Activated CD4-positive, alpha-beta T cell treated with anti-CD3 and anti-CD28 coated beads, Interleukin-2, amount 10 ng/mL, durations not matched to agents 24 days and 14 days (primary cell): ENCODE measurements at regions not wholly inside any gene's neighbourhood (a gene's known extent, or its start where the extent isn't known, plus 50 kb on each side); places are given as distances from the start of the nearest gene placed in this dataset.

ENCODE experiments used
- DNase-seq: peaks from one replicate; pipeline ENCODE4 v3.0.0; 2022
- H3K27ac Mint-ChIP-seq: one replicate; pipeline ENCODE4 v1.8.0; 2022; ENCODE audit warnings: mild to moderate bottlenecking, mixed read lengths
- H3K27me3 Mint-ChIP-seq: one replicate; pipeline ENCODE4 v1.8.0; 2022; ENCODE audit warnings: mixed read lengths
- H3K36me3 Mint-ChIP-seq: one replicate; pipeline ENCODE4 v1.8.0; 2022; ENCODE audit warnings: low read depth, mild to moderate bottlenecking, mixed read lengths
- H3K4me1 Mint-ChIP-seq: one replicate; pipeline ENCODE4 v1.8.0; 2021; ENCODE audit warnings: mixed read lengths
- H3K4me3 Mint-ChIP-seq: one replicate; pipeline ENCODE4 v1.8.0; 2022; ENCODE audit warnings: mild to moderate bottlenecking, moderate library complexity, mixed read lengths
- H3K9me3 Mint-ChIP-seq: one replicate; pipeline ENCODE4 v1.8.0; 2021; ENCODE audit warnings: mixed read lengths
- intact Hi-C: fragments of 100-400 bp; cut with micrococcal nuclease; formaldehyde crosslinking; loops from one replicate; pipeline ENCODE4 v1.15.1; 2023

GRCh38 chr4:135838889-135839288 is 1637.3 kb upstream of the PABPC4L start:
- intact Hi-C loops, result no loop called here
- Mint-ChIP-seq H3K27ac (no peak overlapping the region), H3K36me3 (no peaks in the 10 kb centered on the region), H3K9me3 (no peaks in the 10 kb centered on the region), H3K4me1 (no peaks in the 10 kb centered on the region), H3K4me3 (no peak overlapping the region), H3K27me3 (no peaks in the 10 kb centered on the region)
- no peak for DNase-seq

- H3K4me3 Mint-ChIP-seq, result no peak overlapping the region
- no peaks in the 10 kb centered on the region for H3K4me1 Mint-ChIP-seq
- no peaks in the 10 kb centered on the region for H3K27me3 Mint-ChIP-seq
- H3K36me3 Mint-ChIP-seq, result no peaks in the 10 kb centered on the region
- no peak overlapping the region for H3K27ac Mint-ChIP-seq
- intact Hi-C loops, result no loop called here
- no peaks in the 10 kb centered on the region for H3K9me3 Mint-ChIP-seq
- no peak for DNase-seq
Observed at GRCh38 chr4:135834471-135834870, 1632.9 kb upstream of the PABPC4L start.

DNA sequence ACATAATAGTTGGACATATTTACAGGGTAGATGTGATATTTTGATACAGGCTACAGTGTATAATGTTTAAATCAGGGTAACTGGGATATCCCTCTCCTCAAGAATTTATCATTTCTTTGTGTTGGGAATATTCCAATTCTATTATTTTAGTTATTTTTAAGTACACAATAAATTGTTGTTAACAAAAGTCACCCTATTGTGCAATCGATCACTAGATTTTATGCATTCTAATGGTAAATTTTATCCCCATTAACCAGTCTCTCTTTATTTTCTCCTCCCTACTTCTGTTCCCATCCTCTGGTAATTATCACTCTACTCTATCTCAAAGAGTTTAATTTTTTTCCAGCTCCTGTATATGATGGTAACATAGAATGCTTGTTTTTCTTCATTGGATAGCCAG is 1631.9 kb upstream of the PABPC4L start:
- Mint-ChIP-seq H3K9me3 (no peaks in the 10 kb centered on the region), H3K4me3 (no peak overlapping the region)

GRCh38 chr4:135824759-135825296 is 1623.2 kb upstream of the PABPC4L start:
- no peaks in the 10 kb centered on the region for H3K36me3 Mint-ChIP-seq
- no peak for DNase-seq
- H3K4me1 Mint-ChIP-seq, result no peaks in the 10 kb centered on the region
- H3K27ac Mint-ChIP-seq, result no peak overlapping the region
- no peaks in the 10 kb centered on the region for H3K9me3 Mint-ChIP-seq
- H3K4me3 Mint-ChIP-seq, result no peak overlapping the region
- no peaks in the 10 kb centered on the region for H3K27me3 Mint-ChIP-seq
- intact Hi-C loops, result no loop called here

More for the DNA sequence above, 1631.9 kb upstream of the PABPC4L start:
- no peaks in the 10 kb centered on the region for H3K27me3 Mint-ChIP-seq
- no peak overlapping the region for H3K27ac Mint-ChIP-seq
- no peak for DNase-seq
- H3K36me3 Mint-ChIP-seq, result no peaks in the 10 kb centered on the region
- H3K4me1 Mint-ChIP-seq, result no peaks in the 10 kb centered on the region
- intact Hi-C loops, result no loop called here

GRCh38 chr4:135804785-135805184 is 1603.2 kb upstream of the PABPC4L start:
- no peaks in the 10 kb centered on the region for H3K27me3 Mint-ChIP-seq
- no peaks in the 10 kb centered on the region for H3K9me3 Mint-ChIP-seq
- intact Hi-C loops, result no loop called here
- H3K27ac Mint-ChIP-seq, result no peak overlapping the region
- DNase-seq, result no peak
- H3K4me1 Mint-ChIP-seq, result no peaks in the 10 kb centered on the region
- H3K36me3 Mint-ChIP-seq, result no peaks in the 10 kb centered on the region
- no peak overlapping the region for H3K4me3 Mint-ChIP-seq

DNA sequence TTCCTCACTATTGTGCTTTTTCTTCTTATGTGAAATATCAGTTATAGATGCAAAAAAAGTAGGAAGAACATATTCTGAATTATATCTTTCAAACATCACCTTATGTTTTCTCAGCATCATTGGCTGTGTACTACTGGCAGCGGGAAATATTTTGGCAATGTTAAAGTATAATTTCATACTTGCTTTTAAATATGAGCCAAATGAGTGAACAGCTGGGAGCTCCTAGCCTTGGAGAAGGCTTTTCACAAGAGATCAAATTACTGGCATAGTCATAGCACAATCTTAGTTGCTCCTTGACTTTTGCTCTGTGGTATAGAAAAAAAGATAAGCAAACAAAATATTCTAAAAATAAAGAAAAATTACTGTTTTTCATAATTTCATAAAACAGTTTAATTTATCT is 1575.8 kb upstream of the PABPC4L start:
- H3K27ac Mint-ChIP-seq, result no peak overlapping the region

GRCh38 chr4:135775909-135776308 is 1574.3 kb upstream of the PABPC4L start:
- intact Hi-C loops, result no loop called here
- H3K4me3 Mint-ChIP-seq, result no peak overlapping the region
- H3K4me1 Mint-ChIP-seq, result no peaks in the 10 kb centered on the region
- H3K36me3 Mint-ChIP-seq, result no peaks in the 10 kb centered on the region
- no peak for DNase-seq
- no peaks in the 10 kb centered on the region for H3K9me3 Mint-ChIP-seq
- no peak overlapping the region for H3K27ac Mint-ChIP-seq
- no peaks in the 10 kb centered on the region for H3K27me3 Mint-ChIP-seq

More for the DNA sequence above, 1575.8 kb upstream of the PABPC4L start:
- Mint-ChIP-seq H3K27me3 (no peaks in the 10 kb centered on the region), H3K9me3 (no peaks in the 10 kb centered on the region), H3K4me3 (no peak overlapping the region), H3K4me1 (no peaks in the 10 kb centered on the region), H3K36me3 (no peaks in the 10 kb centered on the region)
- intact Hi-C loops, result no loop called here
- DNase-seq, result no peak

GRCh38 chr4:135770505-135770904 is 1568.9 kb upstream of the PABPC4L start:
- DNase-seq, result no peak
- H3K4me1 Mint-ChIP-seq, result no peaks in the 10 kb centered on the region
- no peaks in the 10 kb centered on the region for H3K36me3 Mint-ChIP-seq
- intact Hi-C loops, result no loop called here
- H3K9me3 Mint-ChIP-seq, result peaks cover 5% of the 10 kb centered on the region
- no peak overlapping the region for H3K4me3 Mint-ChIP-seq
- no peak overlapping the region for H3K27ac Mint-ChIP-seq
- no peaks in the 10 kb centered on the region for H3K27me3 Mint-ChIP-seq

DNA sequence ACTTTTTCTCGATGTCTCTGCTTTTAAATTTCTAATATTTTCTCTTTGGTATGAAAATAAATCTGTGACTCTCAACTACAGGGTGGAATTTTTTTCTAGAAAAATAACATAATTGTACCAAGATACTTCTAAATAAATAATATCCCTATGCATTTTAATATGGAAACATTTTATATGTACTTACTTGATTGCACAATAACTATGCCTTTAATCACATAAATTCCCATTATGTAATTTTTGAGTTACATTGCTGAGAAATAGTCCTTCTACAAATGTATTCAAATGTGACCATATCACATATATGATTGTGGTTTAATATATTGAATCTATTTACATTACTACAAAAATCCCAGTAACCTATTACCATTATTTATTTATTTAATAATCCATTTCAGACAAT is 1543.3 kb upstream of the PABPC4L start:
- Mint-ChIP-seq H3K27me3 (no peaks in the 10 kb centered on the region), H3K27ac (no peak overlapping the region), H3K9me3 (no peaks in the 10 kb centered on the region), H3K36me3 (no peaks in the 10 kb centered on the region), H3K4me1 (no peaks in the 10 kb centered on the region), H3K4me3 (no peak overlapping the region)
- intact Hi-C loops, result no loop called here
- DNase-seq, result no peak

DNA sequence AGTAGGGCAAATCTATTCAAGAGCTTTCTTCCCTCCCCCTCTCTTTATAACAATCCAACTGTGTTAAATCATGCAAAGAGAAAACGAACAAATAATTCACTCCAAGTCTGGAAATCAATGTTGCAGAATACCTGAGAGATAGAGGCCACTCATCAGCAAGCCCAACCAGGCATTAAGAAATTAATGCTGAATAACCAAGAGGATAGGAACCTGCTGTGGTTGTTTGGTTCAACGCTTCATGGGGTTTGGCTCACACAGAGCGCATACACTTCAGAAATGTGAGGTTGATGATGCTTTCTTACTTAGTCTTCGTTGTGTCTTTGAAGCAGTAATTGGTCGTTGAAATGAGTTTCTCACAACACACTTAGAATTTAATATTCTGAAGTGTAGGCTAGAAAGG is 1540.0 kb upstream of the PABPC4L start:
- H3K36me3 Mint-ChIP-seq, result no peaks in the 10 kb centered on the region
- H3K4me3 Mint-ChIP-seq, result no peak overlapping the region
- no peak overlapping the region for H3K27ac Mint-ChIP-seq
- H3K9me3 Mint-ChIP-seq, result no peaks in the 10 kb centered on the region
- DNase-seq, result no peak
- H3K27me3 Mint-ChIP-seq, result no peaks in the 10 kb centered on the region
- no peaks in the 10 kb centered on the region for H3K4me1 Mint-ChIP-seq
- intact Hi-C loops, result no loop called here

DNA sequence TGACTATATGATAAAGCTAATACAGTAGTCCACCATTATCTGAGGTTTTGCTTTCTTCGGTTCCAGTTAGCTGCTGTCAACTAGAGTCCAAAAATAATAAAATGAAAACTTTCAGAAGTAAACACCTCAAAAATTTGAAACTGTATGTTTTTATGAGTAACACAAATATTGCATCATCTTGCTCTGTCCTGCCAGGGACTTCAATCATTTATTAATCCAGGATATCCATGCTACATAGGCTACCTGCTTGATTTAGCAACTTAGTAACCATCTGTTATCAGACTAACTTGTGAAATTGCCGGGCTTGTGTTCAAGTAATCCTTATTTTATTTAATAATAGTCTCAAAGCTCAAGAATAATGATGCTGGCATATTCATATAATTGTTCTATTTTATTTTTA is 1537.8 kb upstream of the PABPC4L start:
- Mint-ChIP-seq H3K27me3 (no peaks in the 10 kb centered on the region), H3K36me3 (no peaks in the 10 kb centered on the region), H3K4me3 (no peak overlapping the region), H3K27ac (no peak overlapping the region), H3K4me1 (no peaks in the 10 kb centered on the region), H3K9me3 (no peaks in the 10 kb centered on the region)
- intact Hi-C loops, result no loop called here
- no peak for DNase-seq

GRCh38 chr4:135735512-135735911 is 1533.9 kb upstream of the PABPC4L start:
- Mint-ChIP-seq H3K36me3 (no peaks in the 10 kb centered on the region), H3K27ac (no peak overlapping the region), H3K9me3 (no peaks in the 10 kb centered on the region), H3K4me1 (no peaks in the 10 kb centered on the region), H3K27me3 (no peaks in the 10 kb centered on the region), H3K4me3 (no peak overlapping the region)
- intact Hi-C loops, result no loop called here
- no peak for DNase-seq

DNA sequence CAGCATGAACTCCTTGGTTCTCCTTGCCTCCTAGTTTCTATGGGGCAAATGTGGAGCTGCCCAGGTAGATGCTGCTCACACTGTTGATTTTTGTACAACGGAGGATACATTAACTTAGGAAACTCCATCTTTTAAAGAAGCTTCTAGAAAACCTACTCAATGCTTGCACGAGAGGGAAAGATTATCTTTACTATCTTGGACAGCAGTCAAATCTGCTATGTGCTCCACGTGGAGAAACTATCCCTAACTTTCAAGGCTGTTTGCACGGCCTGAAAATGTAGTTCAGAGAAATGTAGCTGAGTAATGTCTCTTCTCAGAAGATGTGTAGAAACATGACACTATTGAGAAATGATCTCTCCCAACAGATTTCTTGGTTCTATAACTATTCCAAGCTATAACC is 1530.9 kb upstream of the PABPC4L start:
- no peaks in the 10 kb centered on the region for H3K4me1 Mint-ChIP-seq
- no peak for DNase-seq

GRCh38 chr4:135731682-135732081 is 1530.1 kb upstream of the PABPC4L start:
- intact Hi-C loops, result no loop called here
- no peak overlapping the region for H3K27ac Mint-ChIP-seq
- H3K4me1 Mint-ChIP-seq, result no peaks in the 10 kb centered on the region
- no peaks in the 10 kb centered on the region for H3K9me3 Mint-ChIP-seq
- no peak for DNase-seq
- H3K4me3 Mint-ChIP-seq, result no peak overlapping the region
- H3K36me3 Mint-ChIP-seq, result no peaks in the 10 kb centered on the region
- no peaks in the 10 kb centered on the region for H3K27me3 Mint-ChIP-seq

More for the DNA sequence above, 1530.9 kb upstream of the PABPC4L start:
- no peak overlapping the region for H3K4me3 Mint-ChIP-seq
- H3K27me3 Mint-ChIP-seq, result no peaks in the 10 kb centered on the region
- no peak overlapping the region for H3K27ac Mint-ChIP-seq
- H3K36me3 Mint-ChIP-seq, result no peaks in the 10 kb centered on the region
- H3K9me3 Mint-ChIP-seq, result no peaks in the 10 kb centered on the region
- intact Hi-C loops, result no loop called here

GRCh38 chr4:135724421-135724820 is 1522.8 kb upstream of the PABPC4L start:
- H3K36me3 Mint-ChIP-seq, result no peaks in the 10 kb centered on the region
- no peaks in the 10 kb centered on the region for H3K27me3 Mint-ChIP-seq
- H3K27ac Mint-ChIP-seq, result no peak overlapping the region
- H3K4me3 Mint-ChIP-seq, result no peak overlapping the region
- H3K4me1 Mint-ChIP-seq, result no peaks in the 10 kb centered on the region
- DNase-seq, result no peak
- intact Hi-C loops, result no loop called here
- H3K9me3 Mint-ChIP-seq, result no peaks in the 10 kb centered on the region
